Thyroid gland (tissue), 4 donors: ENCODE measurements at regions not wholly inside any gene's neighbourhood (a gene's known extent, or its start where the extent isn't known, plus 50 kb on each side); places are given as distances from the start of the nearest gene placed in this dataset.
"Not testable (repeated sequence)": the region's sequence is repeated elsewhere in the genome, so short reads cannot be mapped to it uniquely, and the experiment has no call there.

Source experiments
- DNase-seq, 2 donors: peaks; one replicate each; pipeline ENCODE4 v3.0.0-alpha.2; 2019
- H3K27ac ChIP-seq, 3 donors: fragments of 200-600 bp; sonication (generic); 1 replicate in 2 of 3; 2 replicates in 1 of 3; pipeline ENCODE4 v1.5.1; 2016 to 2019; ENCODE audit warnings: mild to moderate bottlenecking in 1 of 3, moderate library complexity in 1 of 3
- H3K27me3 ChIP-seq: fragments of 200-600 bp; sonication (generic); one replicate; pipeline ENCODE4 v1.5.1; 2019
- H3K36me3 ChIP-seq, 2 donors: fragments of 200-600 bp; sonication (generic); one replicate each; pipeline ENCODE4 v1.5.1; 2016 to 2019
- H3K4me1 ChIP-seq, 2 donors: fragments of 200-600 bp; sonication (generic); one replicate each; pipeline ENCODE4 v1.5.1; 2017 to 2019
- H3K4me3 ChIP-seq, 3 donors: fragments of 200-600 bp; sonication (generic); replicated peaks in 1 of 3; 1 replicate in 2 of 3; 2 replicates in 1 of 3; pipeline ENCODE4 v1.5.1; 2016; ENCODE audit warnings: mild to moderate bottlenecking in 1 of 3
- H3K9me3 ChIP-seq: fragments of 200-600 bp; sonication (generic); one replicate; pipeline ENCODE4 v1.5.1; 2017
- WGBS, 2 donors: methylation state at CpG; one replicate each; pipeline ENCODE4 v1.1.5; 2017; 5-methylcytosine and 5-hydroxymethylcytosine counted together
- intact Hi-C: fragments of 100-400 bp; cut with DNase I; formaldehyde crosslinking; loops from one replicate; pipeline ENCODE4 v1.15.1; 2023

GRCh38 chr7:149972977-149973376 lies 99.2 kb downstream of the ATP6V0E2 start:
- H3K27ac ChIP-seq, H3K9me3 ChIP-seq, H3K36me3 ChIP-seq, H3K4me1 ChIP-seq, H3K27me3 ChIP-seq, intact Hi-C loops, H3K4me3 ChIP-seq, DNase-seq: not testable (repeated sequence)
- 65 to 94% methylated on average over 5 to 9 of the region's 10 CpGs for WGBS, 2 donors

GRCh38 chr7:149973681-149974080 lies 99.9 kb downstream of the ATP6V0E2 start:
- WGBS, 2 donors = 49 to 51% methylated on average over 5 to 6 of the region's 11 CpGs
- H3K9me3 ChIP-seq, H3K4me1 ChIP-seq, H3K36me3 ChIP-seq, H3K27ac ChIP-seq, H3K27me3 ChIP-seq, DNase-seq, intact Hi-C loops, H3K4me3 ChIP-seq: not testable (repeated sequence)

GRCh38 chr7:149975608-149976007 lies 101.8 kb downstream of the ATP6V0E2 start:
- H3K4me3 ChIP-seq, intact Hi-C loops, DNase-seq, H3K4me1 ChIP-seq, H3K36me3 ChIP-seq, H3K27ac ChIP-seq, H3K9me3 ChIP-seq, H3K27me3 ChIP-seq: not testable (repeated sequence)
- 57 to 62% methylated on average over 4 of the region's 4 CpGs for WGBS, 2 donors

- intact Hi-C loops, H3K4me1 ChIP-seq, H3K36me3 ChIP-seq, H3K4me3 ChIP-seq, H3K27ac ChIP-seq, H3K27me3 ChIP-seq, H3K9me3 ChIP-seq, DNase-seq: not testable (repeated sequence)
- whole genome bisulfite sequencing, 2 donors = 78 to 84% methylated on average over 3 of the region's 3 CpGs
These were observed 104.8 kb downstream of the ATP6V0E2 start for GRCh38 chr7:149978537-149978936.

GRCh38 chr7:149978944-149979343 lies 105.2 kb downstream of the ATP6V0E2 start:
- H3K9me3 ChIP-seq, H3K4me3 ChIP-seq, H3K27me3 ChIP-seq, H3K27ac ChIP-seq, H3K4me1 ChIP-seq, DNase-seq, intact Hi-C loops, H3K36me3 ChIP-seq: not testable (repeated sequence)
- 75 to 80% methylated on average over 10 of the region's 10 CpGs for WGBS, 2 donors

- H3K36me3 ChIP-seq, H3K27me3 ChIP-seq, H3K4me1 ChIP-seq, H3K27ac ChIP-seq, H3K4me3 ChIP-seq, intact Hi-C loops, DNase-seq, H3K9me3 ChIP-seq: not testable (repeated sequence)
- 73 to 75% methylated on average over 4 of the region's 4 CpGs for WGBS, 2 donors
These were observed 108.9 kb downstream of the ATP6V0E2 start for GRCh38 chr7:149982537-149983112.

- H3K4me1 ChIP-seq, H3K36me3 ChIP-seq, H3K9me3 ChIP-seq, H3K27me3 ChIP-seq, DNase-seq, H3K27ac ChIP-seq, H3K4me3 ChIP-seq, intact Hi-C loops: not testable (repeated sequence)
- WGBS, 2 donors = no CpG with 5 or more reads among the region's 3 CpGs
These were observed 113.1 kb downstream of the ATP6V0E2 start for GRCh38 chr7:149986866-149987265.

GRCh38 chr7:149991652-149992302 lies 118.0 kb downstream of the ATP6V0E2 start:
- H3K27me3 ChIP-seq, H3K4me1 ChIP-seq, H3K36me3 ChIP-seq, DNase-seq, H3K9me3 ChIP-seq, intact Hi-C loops, H3K4me3 ChIP-seq, H3K27ac ChIP-seq: not testable (repeated sequence)
- 66 to 74% methylated on average over 8 of the region's 8 CpGs for WGBS, 2 donors

- H3K27me3 ChIP-seq, H3K9me3 ChIP-seq, H3K36me3 ChIP-seq, H3K27ac ChIP-seq, H3K4me1 ChIP-seq, DNase-seq, H3K4me3 ChIP-seq, intact Hi-C loops: not testable (repeated sequence)
- WGBS, 2 donors = 81 to 91% methylated on average over 11 of the region's 11 CpGs
These were observed 118.6 kb downstream of the ATP6V0E2 start for GRCh38 chr7:149992366-149992765.

- H3K9me3 ChIP-seq, intact Hi-C loops, H3K4me1 ChIP-seq, H3K27ac ChIP-seq, H3K27me3 ChIP-seq, H3K4me3 ChIP-seq, DNase-seq, H3K36me3 ChIP-seq: not testable (repeated sequence)
- 83 to 87% methylated on average over 13 of the region's 14 CpGs for WGBS, 2 donors
These were observed 121.7 kb downstream of the ATP6V0E2 start for GRCh38 chr7:149995369-149996026.
